ENCODE measurements at regions not wholly inside any gene's neighbourhood (a gene's known extent, or its start where the extent isn't known, plus 50 kb on each side); places are given as distances from the start of the nearest gene placed in this dataset.
"Not testable (repeated sequence)": the region's sequence is repeated elsewhere in the genome, so short reads cannot be mapped to it uniquely, and the experiment has no call there.

GRCh38 chr16:21339269-21339641, 61.2 kb upstream of the CRYM start:
- intact Hi-C loops (cut with DNase I, micrococcal nuclease): no loop called here
- POLR2A ChIA-PET: no interaction called here
- no peaks in the 10 kb centered on the region for H3K4me1 Mint-ChIP-seq

DNA sequence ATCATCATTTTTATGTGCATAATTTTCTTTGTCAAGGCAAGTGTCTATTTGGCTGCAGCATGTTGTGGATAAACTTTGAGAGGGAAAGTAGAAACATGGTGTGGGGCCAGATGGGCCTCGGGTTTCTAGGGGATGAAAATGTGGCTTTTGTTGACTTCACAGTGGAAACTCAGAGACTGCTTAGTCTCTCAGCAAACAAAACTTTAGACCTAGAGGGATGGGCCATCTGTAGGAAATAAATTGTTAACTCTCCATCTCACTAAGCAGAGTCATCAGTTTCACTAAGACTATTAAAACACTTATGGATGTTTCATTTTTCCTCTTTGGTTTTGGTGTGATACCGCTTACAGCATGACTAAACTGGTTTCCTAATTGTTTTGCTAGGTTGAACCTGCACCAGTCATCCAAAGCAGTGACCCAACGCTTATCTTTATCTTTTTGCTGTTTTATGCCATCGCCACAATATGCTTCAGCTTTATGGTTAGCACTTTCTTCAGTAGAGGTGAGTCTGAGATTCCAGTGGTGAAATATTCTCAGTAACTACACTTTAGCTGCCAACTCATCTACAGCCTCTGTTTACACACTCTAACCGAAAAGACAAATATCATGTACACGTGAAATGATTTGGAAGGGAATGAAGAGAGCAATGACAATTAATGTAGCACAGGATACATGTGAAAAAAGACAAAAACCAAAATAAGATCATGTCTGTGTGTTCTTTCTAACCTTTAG, 60.6 kb upstream of the CRYM start:
- Mint-ChIP-seq H3K4me1 (no peaks in the 10 kb centered on the region), H3K9me3 (ENCODE audit: low read depth) (no peaks in the 10 kb centered on the region), H3K27me3 (peaks cover 13% of the 10 kb centered on the region), H3K4me3 (no peak overlapping the region), H3K27ac (no peak overlapping the region), H3K36me3 (ENCODE audit: low read depth) (no peaks in the 10 kb centered on the region)
- ChIA-PET POLR2A (no interaction called here), CTCF (interaction anchor here (0.7 kb wide), 1 partner anchor 191 kb away, joined by 3 read pairs; no protein-coding TSS in a partner anchor)
- DNase-seq (no peak), ATAC-seq (peak; percentile 93)
- intact Hi-C loops (cut with DNase I, micrococcal nuclease): no loop called here

More at GRCh38 chr16:21339269-21339641, 61.2 kb upstream of the CRYM start:
- DNase-seq (no peak), ATAC-seq (no peak)
- CTCF ChIA-PET: interaction anchor here (0.7 kb wide), 1 partner anchor 191 kb away, joined by 3 read pairs; no protein-coding TSS in a partner anchor
- Mint-ChIP-seq H3K36me3 (ENCODE audit: low read depth) (no peaks in the 10 kb centered on the region), H3K27ac (no peak overlapping the region), H3K27me3 (peaks cover 13% of the 10 kb centered on the region), H3K9me3 (ENCODE audit: low read depth) (no peaks in the 10 kb centered on the region), H3K4me3 (no peak overlapping the region)

GRCh38 chr16:21336231-21336630, 58.1 kb upstream of the CRYM start:
- POLR2A ChIA-PET: no interaction called here
- Mint-ChIP-seq H3K9me3 (ENCODE audit: low read depth) (no peaks in the 10 kb centered on the region), H3K27ac (no peak overlapping the region), H3K36me3 (ENCODE audit: low read depth) (no peaks in the 10 kb centered on the region), H3K27me3 (peaks cover 23% of the 10 kb centered on the region), H3K4me3 (no peak overlapping the region), H3K4me1 (no peaks in the 10 kb centered on the region)
- DNase-seq (no peak), ATAC-seq (no peak)
- intact Hi-C loops (cut with DNase I, micrococcal nuclease): no loop called here
- CTCF ChIA-PET: no interaction called here

DNA sequence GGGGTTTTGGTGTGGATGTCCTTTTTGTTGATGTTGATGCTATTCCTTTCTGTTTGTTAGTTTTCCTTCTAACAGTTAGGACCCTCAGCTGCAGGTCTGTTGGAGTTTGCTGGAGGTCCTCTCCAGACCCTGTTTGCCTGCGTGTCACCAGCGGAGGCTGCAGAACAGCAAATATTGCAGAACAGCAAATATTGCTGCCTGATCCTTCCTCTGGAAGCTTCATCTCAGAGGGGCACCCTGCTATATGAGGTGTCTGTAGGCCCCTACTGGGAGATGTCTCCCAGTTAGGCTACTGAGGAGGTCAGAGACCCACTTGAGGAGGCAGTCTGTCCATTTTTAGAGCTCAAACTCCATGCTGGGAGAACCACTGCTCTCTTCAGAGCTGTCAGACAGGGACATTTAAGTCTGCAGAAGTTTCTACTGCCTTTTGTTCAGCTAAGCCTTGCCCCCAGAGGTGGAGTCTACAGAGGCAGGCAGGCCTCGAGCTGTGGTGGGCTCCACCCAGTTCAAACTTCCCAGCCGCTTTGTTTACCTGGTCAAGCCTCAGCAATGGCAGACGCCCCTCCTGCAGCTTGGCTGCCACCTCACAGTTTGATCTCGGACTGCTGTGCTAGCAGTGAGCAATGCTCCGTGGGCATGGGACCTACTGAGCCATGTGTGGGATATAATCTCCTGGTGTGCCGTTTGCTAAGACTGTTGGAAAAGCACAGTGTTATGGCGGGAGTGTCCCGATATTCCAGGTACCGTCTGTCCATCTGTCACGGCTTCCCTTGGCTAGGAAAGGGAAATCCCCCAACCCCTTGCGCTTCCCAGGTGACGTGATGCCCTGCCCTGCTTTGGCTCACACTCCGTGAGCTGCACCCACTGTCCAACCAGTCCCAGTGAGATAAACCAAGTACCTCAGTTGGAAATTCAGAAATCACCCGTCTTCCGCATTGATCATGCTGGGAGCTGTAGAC, 56.4 kb upstream of the CRYM start:
- ATAC-seq; H3K27ac Mint-ChIP-seq; H3K9me3 Mint-ChIP-seq (ENCODE audit: low read depth); CTCF ChIA-PET; POLR2A ChIA-PET; intact Hi-C loops (cut with DNase I, micrococcal nuclease); H3K36me3 Mint-ChIP-seq (ENCODE audit: low read depth); H3K4me1 Mint-ChIP-seq; DNase-seq; H3K4me3 Mint-ChIP-seq: not testable (repeated sequence)
- peaks cover 23% of the 10 kb centered on the region for H3K27me3 Mint-ChIP-seq

DNA sequence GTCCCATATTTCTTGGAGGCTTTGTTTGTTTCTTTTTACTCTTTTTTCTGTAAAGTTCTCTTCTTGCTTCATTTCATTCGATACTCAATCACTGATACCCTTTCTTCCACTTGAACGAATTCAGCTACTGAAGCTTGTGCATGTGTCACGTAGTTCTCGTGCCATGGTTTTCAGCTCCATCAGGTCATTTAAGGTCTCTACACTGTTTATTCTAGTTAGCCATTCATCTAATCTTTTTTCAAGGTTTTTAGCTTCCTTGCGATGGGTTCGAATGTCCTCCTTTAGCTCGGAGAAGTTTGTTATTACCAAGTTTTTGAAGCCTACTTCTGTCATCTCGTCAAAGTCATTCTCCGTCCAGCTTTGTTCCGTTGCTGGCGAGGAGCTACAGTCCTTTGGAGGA, 55.6 kb upstream of the CRYM start:
- not testable (repeated sequence) for H3K4me3 Mint-ChIP-seq; H3K9me3 Mint-ChIP-seq (ENCODE audit: low read depth)

More for the DNA sequence above, 55.6 kb upstream of the CRYM start:
- intact Hi-C loops (cut with DNase I, micrococcal nuclease); POLR2A ChIA-PET; DNase-seq; ATAC-seq; CTCF ChIA-PET; H3K36me3 Mint-ChIP-seq (ENCODE audit: low read depth); H3K27ac Mint-ChIP-seq; H3K4me1 Mint-ChIP-seq: not testable (repeated sequence)
- peaks cover 23% of the 10 kb centered on the region for H3K27me3 Mint-ChIP-seq
